ENCODE measurements at regions not wholly inside any gene's neighbourhood (a gene's known extent, or its start where the extent isn't known, plus 50 kb on each side); places are given as distances from the start of the nearest gene placed in this dataset.

DNA sequence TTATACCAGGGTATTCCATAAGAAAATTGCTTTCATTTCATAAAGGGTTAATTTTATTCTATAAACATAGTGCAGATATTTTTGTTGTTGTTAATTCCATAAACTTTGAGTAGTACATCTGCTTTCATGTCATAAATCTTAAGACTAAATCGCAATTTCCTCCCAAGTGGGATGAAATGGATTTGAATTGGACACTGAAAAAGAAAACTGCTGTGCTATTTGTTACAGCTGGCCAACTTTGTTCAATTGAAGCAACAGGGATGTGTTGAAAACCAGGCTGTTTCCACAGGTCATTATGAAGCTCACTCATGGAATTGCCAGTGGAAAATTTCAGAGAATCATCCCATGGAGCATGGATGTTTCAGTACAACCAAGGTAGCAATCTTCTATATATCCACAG lies 252.5 kb upstream of the RGS18 start:
- DNase-seq: no peak
- H2AFZ ChIP-seq (ENCODE audit: low read depth, low read length): no peak overlapping the region
- H3K14ac ChIP-seq (ENCODE audit: low read length in 2 of 2): no peak overlapping the region
- 100% methylated on average over 1 of the region's 1 CpG for WGBS
- no peaks in the 10 kb centered on the region for H3K79me1 ChIP-seq (replicated peaks; ENCODE audit: low read length, poor library complexity, severe bottlenecking)
- H3K4me1 ChIP-seq (ENCODE audit: control insufficient read depth, insufficient read depth, low read depth, low read length): no peaks in the 10 kb centered on the region
- H3K27me3 ChIP-seq (ENCODE audit: control insufficient read depth in 1 of 2, insufficient read depth in 1 of 2, low read length in 2 of 2): no peaks in the 10 kb centered on the region
- no peak overlapping the region for H2BK120ac ChIP-seq (ENCODE audit: low read depth, low read length)
- no peaks in the 10 kb centered on the region for H3K9me3 ChIP-seq (ENCODE audit: control insufficient read depth, low read length)
- no peak overlapping the region for H3K4me3 ChIP-seq (ENCODE audit: insufficient read depth in 1 of 2, low read depth in 1 of 2, low read length in 2 of 2)
- H3K18ac ChIP-seq (ENCODE audit: low read depth in 1 of 2, low read length in 2 of 2): no peak overlapping the region
- H3K27ac ChIP-seq (ENCODE audit: low read length, poor library complexity, severe bottlenecking): no peak overlapping the region
- no peaks in the 10 kb centered on the region for H3K36me3 ChIP-seq (ENCODE audit: control insufficient read depth in 1 of 2, insufficient read depth in 2 of 2, low read depth in 1 of 2, low read length in 2 of 2)
- H2AK5ac ChIP-seq (ENCODE audit: low read length, severe bottlenecking): no peak overlapping the region
- no peak overlapping the region for H3K4me2 ChIP-seq (ENCODE audit: low read length, poor library complexity, severe bottlenecking)
- H4K8ac ChIP-seq (ENCODE audit: low read length): no peak overlapping the region
- H4K91ac ChIP-seq (ENCODE audit: low read length): no peak overlapping the region
- no peak overlapping the region for H3K23ac ChIP-seq (ENCODE audit: low read length in 2 of 2)
- no peak overlapping the region for H3K4ac ChIP-seq (ENCODE audit: low read depth in 1 of 2, low read length in 2 of 2)
- H2BK5ac ChIP-seq (ENCODE audit: low read depth, low read length, poor library complexity, severe bottlenecking): no peak overlapping the region
- no peak overlapping the region for H2BK12ac ChIP-seq (ENCODE audit: low read length in 2 of 2)
- H2BK15ac ChIP-seq (ENCODE audit: low read depth, poor library complexity, severe bottlenecking): no peak overlapping the region
- no peak overlapping the region for H3K9ac ChIP-seq (ENCODE audit: low read length)

- Histone ChIP-seq H4K91ac (ENCODE audit: low read length) (peak overlapping the region; percentile 61), H2BK5ac (ENCODE audit: low read depth, low read length, poor library complexity, severe bottlenecking) (no peak overlapping the region), H3K4me1 (ENCODE audit: control insufficient read depth, insufficient read depth, low read depth, low read length) (no peaks in the 10 kb centered on the region), H2AFZ (ENCODE audit: low read depth, low read length) (no peak overlapping the region), H3K4me2 (ENCODE audit: low read length, poor library complexity, severe bottlenecking) (no peak overlapping the region), H2BK15ac (ENCODE audit: low read depth, poor library complexity, severe bottlenecking) (no peak overlapping the region), H2BK120ac (ENCODE audit: low read depth, low read length) (no peak overlapping the region), H3K4ac (ENCODE audit: low read depth in 1 of 2, low read length in 2 of 2) (no peak overlapping the region), H3K36me3 (ENCODE audit: control insufficient read depth in 1 of 2, insufficient read depth in 2 of 2, low read depth in 1 of 2, low read length in 2 of 2) (no peaks in the 10 kb centered on the region), H3K14ac (ENCODE audit: low read length in 2 of 2) (no peak overlapping the region), H3K4me3 (ENCODE audit: insufficient read depth in 1 of 2, low read depth in 1 of 2, low read length in 2 of 2) (no peak overlapping the region), H3K9ac (ENCODE audit: low read length) (no peak overlapping the region), H2BK12ac (ENCODE audit: low read length in 2 of 2) (no peak overlapping the region), H3K79me1 (replicated peaks; ENCODE audit: low read length, poor library complexity, severe bottlenecking) (no peaks in the 10 kb centered on the region), H2AK5ac (ENCODE audit: low read length, severe bottlenecking) (no peak overlapping the region), H3K27me3 (ENCODE audit: control insufficient read depth in 1 of 2, insufficient read depth in 1 of 2, low read length in 2 of 2) (no peaks in the 10 kb centered on the region), H3K23ac (ENCODE audit: low read length in 2 of 2) (no peak overlapping the region), H3K18ac (ENCODE audit: low read depth in 1 of 2, low read length in 2 of 2) (no peak overlapping the region), H3K9me3 (ENCODE audit: control insufficient read depth, low read length) (no peaks in the 10 kb centered on the region), H4K8ac (ENCODE audit: low read length) (no peak overlapping the region), H3K27ac (ENCODE audit: low read length, poor library complexity, severe bottlenecking) (no peak overlapping the region)
- WGBS: 61% methylated on average over 2 of the region's 2 CpGs
- DNase-seq: no peak
Measured at GRCh38 chr1:191907121-191907520, 251.1 kb upstream of the RGS18 start.

DNA sequence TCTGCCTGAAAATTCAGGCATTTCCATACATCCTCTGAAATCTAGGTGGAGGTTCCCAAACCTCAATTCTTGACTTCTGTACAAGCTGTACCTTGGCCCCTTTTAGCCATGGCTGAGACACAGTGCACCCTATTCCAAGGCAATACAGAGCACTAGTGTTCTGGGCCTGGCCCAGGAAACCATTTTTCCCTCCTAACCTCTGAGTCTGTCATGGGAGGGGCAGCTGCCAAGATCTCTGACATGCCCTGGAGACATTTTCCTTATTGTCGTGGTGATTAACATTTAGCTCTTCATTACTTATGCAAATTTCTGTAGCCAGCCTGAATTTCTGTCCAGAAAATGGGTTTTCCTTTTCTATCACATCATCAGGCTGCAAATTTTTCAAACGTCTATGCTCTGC lies 248.0 kb upstream of the RGS18 start:
- H3K27ac ChIP-seq (ENCODE audit: low read length, poor library complexity, severe bottlenecking): no peak overlapping the region
- no peak overlapping the region for H3K23ac ChIP-seq (ENCODE audit: low read length in 2 of 2)
- no peak overlapping the region for H2BK5ac ChIP-seq (ENCODE audit: low read depth, low read length, poor library complexity, severe bottlenecking)
- no peak overlapping the region for H2AK5ac ChIP-seq (ENCODE audit: low read length, severe bottlenecking)
- H3K4ac ChIP-seq (ENCODE audit: low read depth in 1 of 2, low read length in 2 of 2): no peak overlapping the region
- H3K14ac ChIP-seq (ENCODE audit: low read length in 2 of 2): no peak overlapping the region
- H3K4me3 ChIP-seq (ENCODE audit: insufficient read depth in 1 of 2, low read depth in 1 of 2, low read length in 2 of 2): no peak overlapping the region
- DNase-seq: no peak
- no peak overlapping the region for H3K4me2 ChIP-seq (ENCODE audit: low read length, poor library complexity, severe bottlenecking)
- no peaks in the 10 kb centered on the region for H3K79me1 ChIP-seq (replicated peaks; ENCODE audit: low read length, poor library complexity, severe bottlenecking)
- no peak overlapping the region for H4K91ac ChIP-seq (ENCODE audit: low read length)
- H2BK15ac ChIP-seq (ENCODE audit: low read depth, poor library complexity, severe bottlenecking): no peak overlapping the region
- no peak overlapping the region for H2BK12ac ChIP-seq (ENCODE audit: low read length in 2 of 2)
- WGBS: 87% methylated on average over 2 of the region's 2 CpGs
- H3K27me3 ChIP-seq (ENCODE audit: control insufficient read depth in 1 of 2, insufficient read depth in 1 of 2, low read length in 2 of 2): no peaks in the 10 kb centered on the region
- no peaks in the 10 kb centered on the region for H3K4me1 ChIP-seq (ENCODE audit: control insufficient read depth, insufficient read depth, low read depth, low read length)
- H3K36me3 ChIP-seq (ENCODE audit: control insufficient read depth in 1 of 2, insufficient read depth in 2 of 2, low read depth in 1 of 2, low read length in 2 of 2): no peaks in the 10 kb centered on the region
- H2AFZ ChIP-seq (ENCODE audit: low read depth, low read length): no peak overlapping the region
- no peak overlapping the region for H2BK120ac ChIP-seq (ENCODE audit: low read depth, low read length)
- no peak overlapping the region for H3K18ac ChIP-seq (ENCODE audit: low read depth in 1 of 2, low read length in 2 of 2)
- no peak overlapping the region for H4K8ac ChIP-seq (ENCODE audit: low read length)
- no peaks in the 10 kb centered on the region for H3K9me3 ChIP-seq (ENCODE audit: control insufficient read depth, low read length)
- H3K9ac ChIP-seq (ENCODE audit: low read length): no peak overlapping the region

DNA sequence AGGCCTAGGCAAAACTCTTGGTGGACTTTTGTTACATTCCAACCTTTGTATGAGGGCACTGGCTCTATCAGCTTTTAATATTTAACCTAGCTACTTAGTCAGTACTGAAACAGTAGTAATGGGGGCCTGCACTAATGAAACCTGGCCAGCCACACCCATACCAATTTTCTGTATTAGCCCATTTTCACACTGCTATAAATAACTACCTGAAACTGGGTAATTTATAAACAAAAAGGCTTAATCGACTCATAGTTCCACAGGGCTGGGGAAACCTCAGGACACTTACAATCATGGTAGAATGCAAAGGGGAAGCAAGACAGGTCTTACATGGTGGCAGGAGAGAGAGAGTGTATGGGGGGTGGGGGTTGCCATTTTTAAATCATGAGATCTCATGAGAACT lies 245.7 kb upstream of the RGS18 start:
- Histone ChIP-seq H2BK120ac (ENCODE audit: low read depth, low read length) (no peak overlapping the region), H3K27ac (ENCODE audit: low read length, poor library complexity, severe bottlenecking) (no peak overlapping the region), H3K23ac (ENCODE audit: low read length in 2 of 2) (no peak overlapping the region), H3K4me2 (ENCODE audit: low read length, poor library complexity, severe bottlenecking) (no peak overlapping the region), H3K4me1 (ENCODE audit: control insufficient read depth, insufficient read depth, low read depth, low read length) (no peaks in the 10 kb centered on the region), H3K36me3 (ENCODE audit: control insufficient read depth in 1 of 2, insufficient read depth in 2 of 2, low read depth in 1 of 2, low read length in 2 of 2) (no peaks in the 10 kb centered on the region), H3K27me3 (ENCODE audit: control insufficient read depth in 1 of 2, insufficient read depth in 1 of 2, low read length in 2 of 2) (no peaks in the 10 kb centered on the region), H3K9ac (ENCODE audit: low read length) (no peak overlapping the region), H3K4ac (ENCODE audit: low read depth in 1 of 2, low read length in 2 of 2) (no peak overlapping the region), H4K91ac (ENCODE audit: low read length) (no peak overlapping the region), H3K79me1 (replicated peaks; ENCODE audit: low read length, poor library complexity, severe bottlenecking) (no peaks in the 10 kb centered on the region), H2BK15ac (ENCODE audit: low read depth, poor library complexity, severe bottlenecking) (no peak overlapping the region), H3K4me3 (ENCODE audit: insufficient read depth in 1 of 2, low read depth in 1 of 2, low read length in 2 of 2) (no peak overlapping the region), H3K18ac (ENCODE audit: low read depth in 1 of 2, low read length in 2 of 2) (no peak overlapping the region), H2AFZ (ENCODE audit: low read depth, low read length) (no peak overlapping the region), H2AK5ac (ENCODE audit: low read length, severe bottlenecking) (no peak overlapping the region), H3K9me3 (ENCODE audit: control insufficient read depth, low read length) (no peaks in the 10 kb centered on the region), H2BK5ac (ENCODE audit: low read depth, low read length, poor library complexity, severe bottlenecking) (no peak overlapping the region), H3K14ac (ENCODE audit: low read length in 2 of 2) (no peak overlapping the region), H4K8ac (ENCODE audit: low read length) (no peak overlapping the region), H2BK12ac (ENCODE audit: low read length in 2 of 2) (no peak overlapping the region)
- WGBS: 86% methylated on average over 1 of the region's 1 CpG
- no peak for DNase-seq

All from mesenchymal stem cell (in vitro differentiated cells and primary cell).